ENCODE measurements at regions not wholly inside any gene's neighbourhood (a gene's known extent, or its start where the extent isn't known, plus 50 kb on each side); places are given as distances from the start of the nearest gene placed in this dataset.

DNA sequence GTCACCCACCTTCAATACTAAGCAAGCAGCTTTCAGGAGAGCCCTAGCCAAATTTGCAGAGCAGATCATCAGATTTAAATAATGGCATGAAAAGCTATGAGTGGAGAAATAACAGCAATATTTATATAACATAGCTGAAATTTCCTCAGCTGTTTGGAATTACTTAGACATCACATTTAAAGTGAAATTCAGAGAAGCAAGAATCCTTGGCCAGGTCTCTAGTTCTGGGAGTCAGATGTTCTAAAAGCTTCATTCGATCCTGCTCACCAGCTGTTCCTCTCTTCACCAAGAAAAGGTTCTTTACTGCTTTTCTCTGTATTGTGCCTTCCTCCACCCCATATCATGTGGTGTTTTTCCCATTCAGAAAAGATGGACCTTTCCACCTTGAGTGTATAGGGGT lies 152.3 kb upstream of the JAG1 start:
- H3K4me3 ChIP-seq: no peak overlapping the region
- no peak overlapping the region for H3K9ac ChIP-seq
- H4K20me1 ChIP-seq: no peaks in the 10 kb centered on the region
- no peaks in the 10 kb centered on the region for H3K9me3 ChIP-seq
- no peaks in the 10 kb centered on the region for H3K4me1 ChIP-seq
- H3K4me2 ChIP-seq: no peak overlapping the region
- H3K36me3 ChIP-seq: no peaks in the 10 kb centered on the region
- no peaks in the 10 kb centered on the region for H3K27me3 ChIP-seq
- no peak overlapping the region for H3K27ac ChIP-seq
- TF ChIP-seq Cebpa-rat (IDR thresholded peaks at IDR 0.05): no peak

DNA sequence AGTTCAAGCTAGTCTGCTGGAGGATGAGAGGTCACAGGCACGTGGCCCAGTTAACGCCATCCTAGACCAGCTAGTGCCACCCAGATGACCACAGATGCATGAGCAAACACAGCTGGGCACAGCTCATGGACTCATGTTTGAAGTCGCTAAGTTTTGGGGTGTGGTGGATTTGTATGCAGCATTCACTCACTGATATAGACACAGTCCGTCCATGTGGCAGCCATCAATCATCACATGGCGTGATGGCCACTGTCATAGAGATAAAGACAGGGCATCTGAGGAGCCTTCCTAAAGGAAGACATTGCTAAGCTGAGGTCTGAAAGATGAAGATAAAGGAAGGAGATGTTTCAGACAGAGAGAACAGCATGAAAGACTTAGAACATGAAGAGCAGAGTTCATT lies 154.4 kb upstream of the JAG1 start:
- Histone ChIP-seq H3K27me3 (no peaks in the 10 kb centered on the region), H3K4me1 (no peaks in the 10 kb centered on the region), H3K9me3 (no peaks in the 10 kb centered on the region), H3K36me3 (no peaks in the 10 kb centered on the region), H3K4me2 (no peak overlapping the region), H3K4me3 (no peak overlapping the region), H3K9ac (no peak overlapping the region), H4K20me1 (no peaks in the 10 kb centered on the region), H3K27ac (no peak overlapping the region)
- no peak for TF ChIP-seq Cebpa-rat (IDR thresholded peaks at IDR 0.05)

DNA sequence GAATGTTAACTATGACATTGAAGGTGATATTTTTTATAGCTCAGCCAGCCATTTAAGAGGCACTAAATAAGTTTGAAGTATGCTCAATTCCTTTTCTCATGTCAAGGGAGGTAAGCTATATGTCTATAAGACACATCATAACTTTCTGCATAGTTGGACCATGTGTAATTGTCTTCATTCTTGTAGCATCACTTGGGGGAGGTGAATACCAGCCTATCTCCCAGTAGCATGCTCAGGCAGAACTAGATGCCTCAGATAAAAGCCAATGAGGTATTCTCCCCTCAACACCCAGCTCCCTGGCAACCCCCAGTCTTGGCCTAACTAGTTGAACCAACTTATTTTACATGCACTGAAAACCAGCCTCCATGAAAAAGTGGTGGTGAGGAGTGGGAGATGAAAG lies 158.3 kb upstream of the JAG1 start:
- no peak overlapping the region for H3K27ac ChIP-seq
- no peaks in the 10 kb centered on the region for H3K9me3 ChIP-seq
- H3K27me3 ChIP-seq: no peaks in the 10 kb centered on the region
- no peak overlapping the region for H3K9ac ChIP-seq
- TF ChIP-seq Cebpa-rat (IDR thresholded peaks at IDR 0.05): no peak
- no peaks in the 10 kb centered on the region for H3K4me1 ChIP-seq
- H3K4me2 ChIP-seq: no peak overlapping the region
- no peaks in the 10 kb centered on the region for H3K36me3 ChIP-seq
- no peaks in the 10 kb centered on the region for H4K20me1 ChIP-seq
- H3K4me3 ChIP-seq: no peak overlapping the region

DNA sequence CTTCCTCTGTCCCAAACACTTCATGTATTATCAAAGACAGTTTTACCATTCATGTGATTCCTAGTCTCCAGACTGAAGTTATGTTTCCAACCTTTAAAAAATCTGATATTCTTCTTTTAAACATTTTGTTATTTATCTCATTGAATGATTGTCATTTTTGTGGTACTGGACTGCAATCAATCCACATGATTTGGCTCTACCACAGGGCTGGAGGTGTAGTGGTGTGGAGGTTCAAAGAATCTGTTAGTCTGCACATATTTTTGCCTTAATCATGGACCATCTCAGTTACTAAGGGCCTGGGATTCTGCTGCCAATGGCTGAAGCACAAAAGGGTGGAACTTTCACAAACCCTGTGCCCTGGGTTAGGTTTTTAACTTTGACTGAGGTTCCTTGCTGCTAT lies 164.1 kb upstream of the JAG1 start:
- H3K9ac ChIP-seq: no peak overlapping the region
- no peak overlapping the region for H3K27ac ChIP-seq
- H3K27me3 ChIP-seq: no peaks in the 10 kb centered on the region
- H3K36me3 ChIP-seq: no peaks in the 10 kb centered on the region
- no peaks in the 10 kb centered on the region for H3K4me1 ChIP-seq
- no peak overlapping the region for H3K4me3 ChIP-seq
- H3K4me2 ChIP-seq: no peak overlapping the region
- no peak for TF ChIP-seq Cebpa-rat (IDR thresholded peaks at IDR 0.05)
- H3K9me3 ChIP-seq: peaks cover 18% of the 10 kb centered on the region
- no peaks in the 10 kb centered on the region for H4K20me1 ChIP-seq

DNA sequence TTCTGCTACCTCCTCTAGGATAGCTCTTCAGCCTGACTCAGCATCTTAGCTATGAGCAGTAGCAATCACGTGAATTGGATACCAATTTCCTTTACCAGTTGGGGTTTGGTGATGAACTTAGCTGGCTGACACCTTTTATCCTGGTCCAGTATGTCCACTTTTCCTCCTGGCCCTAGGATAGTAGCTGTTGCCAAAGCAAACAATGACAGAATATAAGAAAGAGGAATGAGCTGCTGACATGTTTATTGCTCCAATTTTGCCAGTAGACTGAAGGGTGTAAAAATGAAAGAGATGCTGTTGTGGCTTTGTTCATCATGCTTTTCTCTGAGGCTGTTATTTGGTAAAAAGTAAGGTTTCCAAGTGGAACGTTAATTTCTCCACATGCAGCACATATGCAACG lies 168.3 kb upstream of the JAG1 start:
- Histone ChIP-seq H3K4me2 (no peak overlapping the region), H3K27ac (no peak overlapping the region), H3K9ac (no peak overlapping the region), H3K36me3 (no peaks in the 10 kb centered on the region), H3K4me1 (no peaks in the 10 kb centered on the region), H3K4me3 (no peak overlapping the region), H3K27me3 (no peaks in the 10 kb centered on the region), H3K9me3 (peaks cover 21% of the 10 kb centered on the region), H4K20me1 (no peaks in the 10 kb centered on the region)
- TF ChIP-seq Cebpa-rat (IDR thresholded peaks at IDR 0.05): no peak

DNA sequence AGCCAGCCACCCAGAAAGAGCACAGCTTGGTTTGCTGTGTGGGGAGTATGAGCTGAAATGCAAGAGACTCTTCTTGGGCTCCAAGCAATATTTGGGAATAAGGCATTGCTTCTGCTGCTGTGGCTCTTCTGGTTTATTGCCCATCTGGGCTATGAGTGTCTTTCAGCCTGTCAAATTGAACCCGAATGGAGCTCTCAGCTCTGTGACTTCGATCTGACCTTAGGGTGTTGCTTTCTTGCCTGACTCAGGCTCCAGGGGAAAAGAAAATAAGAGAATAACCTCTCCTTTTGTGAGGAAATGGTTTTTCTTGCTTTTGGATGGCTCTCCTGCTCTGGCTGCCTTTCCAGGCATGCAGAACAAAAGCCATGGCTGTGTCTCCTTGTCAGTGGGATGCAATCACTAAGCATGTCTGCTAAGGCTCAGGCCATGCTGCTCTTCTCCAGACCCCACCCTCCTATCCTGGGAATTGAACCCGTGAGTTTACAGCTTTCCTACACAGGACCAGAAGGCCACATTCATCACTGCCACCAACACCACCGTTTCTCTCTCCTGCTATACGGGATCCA lies 169.4 kb upstream of the JAG1 start:
- Histone ChIP-seq H3K27ac (no peak overlapping the region), H4K20me1 (no peaks in the 10 kb centered on the region), H3K27me3 (no peaks in the 10 kb centered on the region), H3K9ac (no peak overlapping the region), H3K4me2 (no peak overlapping the region), H3K4me3 (no peak overlapping the region), H3K9me3 (peaks cover 21% of the 10 kb centered on the region), H3K4me1 (no peaks in the 10 kb centered on the region), H3K36me3 (no peaks in the 10 kb centered on the region)
- TF ChIP-seq Cebpa-rat (IDR thresholded peaks at IDR 0.05): no peak

DNA sequence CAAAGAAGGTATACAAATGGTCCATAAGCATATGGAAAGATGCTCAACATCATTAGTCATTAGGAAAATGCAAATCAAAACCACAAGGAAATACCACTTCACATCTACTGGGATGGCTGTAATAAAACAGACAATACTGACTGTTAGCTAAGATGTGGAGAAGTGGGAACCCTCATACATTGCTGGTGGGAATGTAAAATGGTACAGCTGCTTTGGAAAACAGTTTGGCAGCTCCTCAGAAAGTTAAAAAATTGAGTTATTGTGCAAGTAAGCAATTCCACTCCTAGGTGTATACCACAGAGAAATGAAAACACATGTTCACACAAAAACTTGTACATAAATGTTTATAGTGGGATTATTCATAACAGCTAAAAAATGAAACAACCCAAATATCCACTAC lies 173.0 kb upstream of the JAG1 start:
- no peaks in the 10 kb centered on the region for H3K36me3 ChIP-seq
- H3K4me1 ChIP-seq: no peaks in the 10 kb centered on the region
- no peaks in the 10 kb centered on the region for H4K20me1 ChIP-seq
- H3K4me2 ChIP-seq: no peak overlapping the region
- H3K9me3 ChIP-seq: peaks cover 13% of the 10 kb centered on the region
- no peak overlapping the region for H3K4me3 ChIP-seq
- no peak overlapping the region for H3K9ac ChIP-seq
- TF ChIP-seq Cebpa-rat (IDR thresholded peaks at IDR 0.05): no peak
- no peaks in the 10 kb centered on the region for H3K27me3 ChIP-seq
- no peak overlapping the region for H3K27ac ChIP-seq

DNA sequence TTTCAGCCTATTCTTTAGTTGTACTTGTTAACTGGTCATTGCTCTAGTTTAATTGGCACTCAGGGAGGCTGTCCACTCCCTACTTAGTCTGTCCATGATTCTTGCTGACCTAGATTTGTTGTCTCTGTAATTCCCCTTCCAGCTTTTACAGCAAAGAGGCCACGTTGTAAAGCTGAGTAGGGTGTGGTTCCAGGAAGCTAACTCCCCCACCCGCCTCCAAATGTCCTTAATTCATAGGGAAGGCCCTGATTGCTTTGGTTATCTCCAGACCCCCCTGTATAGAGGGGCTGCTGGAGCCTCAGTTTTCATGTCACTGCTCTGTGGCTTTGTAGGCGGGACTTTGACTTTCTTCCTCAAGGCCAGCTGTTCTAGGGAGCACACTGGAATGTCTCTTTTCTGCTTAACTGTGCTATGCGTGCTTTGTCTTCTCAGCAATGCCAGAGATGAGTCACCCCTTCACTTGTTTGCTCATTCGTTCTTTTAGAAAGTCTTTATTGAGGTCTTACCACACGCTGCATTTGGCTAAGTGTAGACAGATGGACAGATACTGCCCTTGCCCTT lies 175.1 kb upstream of the JAG1 start:
- no peak overlapping the region for H3K9ac ChIP-seq
- H3K27ac ChIP-seq: no peak overlapping the region
- H3K4me3 ChIP-seq: no peak overlapping the region
- H3K9me3 ChIP-seq: no peaks in the 10 kb centered on the region
- H3K36me3 ChIP-seq: no peaks in the 10 kb centered on the region
- no peak overlapping the region for H3K4me2 ChIP-seq
- no peaks in the 10 kb centered on the region for H3K27me3 ChIP-seq
- no peaks in the 10 kb centered on the region for H4K20me1 ChIP-seq
- no peaks in the 10 kb centered on the region for H3K4me1 ChIP-seq
- no peak for TF ChIP-seq Cebpa-rat (IDR thresholded peaks at IDR 0.05)

DNA sequence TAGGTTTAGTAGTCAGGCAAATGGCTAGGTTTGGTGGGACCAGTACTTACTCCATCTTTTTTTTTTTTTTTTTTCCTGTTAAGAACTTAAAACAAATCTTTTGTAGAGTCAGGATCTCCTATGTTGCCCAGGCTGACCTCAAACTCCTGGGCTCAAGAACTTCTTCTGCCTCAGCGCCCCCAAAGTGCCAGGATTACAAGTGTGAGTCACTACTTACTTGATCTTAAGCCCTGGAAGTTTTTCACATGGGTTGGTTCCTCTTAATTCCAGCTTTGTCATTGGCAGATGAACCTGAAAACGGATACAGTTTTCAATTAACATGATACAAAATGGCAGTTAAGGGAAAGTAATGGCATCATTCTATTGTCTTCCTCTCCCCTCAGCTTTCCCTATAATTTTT lies 179.4 kb upstream of the JAG1 start:
- H3K4me1 ChIP-seq: no peaks in the 10 kb centered on the region
- H3K27ac ChIP-seq: no peak overlapping the region
- H3K27me3 ChIP-seq: no peaks in the 10 kb centered on the region
- no peaks in the 10 kb centered on the region for H4K20me1 ChIP-seq
- no peak overlapping the region for H3K4me2 ChIP-seq
- no peaks in the 10 kb centered on the region for H3K9me3 ChIP-seq
- TF ChIP-seq Cebpa-rat (IDR thresholded peaks at IDR 0.05): no peak
- H3K4me3 ChIP-seq: no peak overlapping the region
- H3K36me3 ChIP-seq: no peaks in the 10 kb centered on the region
- no peak overlapping the region for H3K9ac ChIP-seq

DNA sequence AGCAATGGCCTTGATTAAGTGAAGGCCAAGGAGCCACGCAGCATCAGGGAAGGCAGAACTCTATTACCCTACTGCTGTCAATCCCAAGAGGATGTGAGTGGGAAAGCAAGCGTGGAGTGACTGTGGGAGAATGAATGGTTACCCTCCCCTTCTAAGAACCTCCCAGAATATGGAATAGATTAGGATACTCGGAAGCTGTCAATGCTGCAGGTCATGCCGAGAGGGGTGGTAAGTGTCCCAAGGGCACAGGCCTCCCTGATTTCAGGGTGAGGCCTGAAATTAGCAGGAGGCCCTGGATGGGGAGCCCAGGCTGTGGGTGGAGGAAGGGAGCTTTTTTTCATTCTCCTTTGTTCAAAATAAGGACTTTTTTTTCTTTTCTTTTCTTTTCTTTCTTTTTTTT lies 179.9 kb upstream of the JAG1 start:
- Histone ChIP-seq H3K36me3 (no peaks in the 10 kb centered on the region), H3K4me1 (no peaks in the 10 kb centered on the region), H3K9me3 (no peaks in the 10 kb centered on the region), H3K4me2 (no peak overlapping the region), H3K27ac (no peak overlapping the region), H3K27me3 (no peaks in the 10 kb centered on the region), H3K9ac (no peak overlapping the region), H4K20me1 (no peaks in the 10 kb centered on the region), H3K4me3 (no peak overlapping the region)
- TF ChIP-seq Cebpa-rat (IDR thresholded peaks at IDR 0.05): no peak

DNA sequence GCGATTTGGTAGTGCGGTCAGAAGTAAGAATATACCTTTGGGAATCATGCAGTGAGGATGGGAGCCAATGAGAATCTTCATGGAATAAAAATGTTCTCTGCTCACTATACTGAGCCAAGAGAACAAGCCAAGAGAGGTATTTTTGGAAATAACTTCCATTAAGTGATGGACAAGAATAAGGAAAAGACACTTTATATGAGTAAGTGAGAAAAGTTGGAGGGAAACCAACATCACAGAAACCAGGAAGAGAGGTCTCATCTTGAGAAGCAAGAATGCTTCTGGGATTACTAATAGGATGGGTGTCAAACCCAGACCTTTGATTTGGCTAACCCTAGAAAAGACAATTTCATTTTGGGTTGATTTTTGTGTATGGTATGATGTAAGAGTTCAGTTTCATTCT lies 181.2 kb upstream of the JAG1 start:
- Histone ChIP-seq H3K9me3 (no peaks in the 10 kb centered on the region), H4K20me1 (no peaks in the 10 kb centered on the region), H3K4me2 (no peak overlapping the region), H3K36me3 (no peaks in the 10 kb centered on the region), H3K4me1 (no peaks in the 10 kb centered on the region), H3K27me3 (no peaks in the 10 kb centered on the region), H3K4me3 (no peak overlapping the region), H3K27ac (no peak overlapping the region), H3K9ac (no peak overlapping the region)
- no peak for TF ChIP-seq Cebpa-rat (IDR thresholded peaks at IDR 0.05)
